NCI-H128 (cell line): ENCODE measurements at regions not wholly inside any gene's neighbourhood (a gene's known extent, or its start where the extent isn't known, plus 50 kb on each side); places are given as distances from the start of the nearest gene placed in this dataset.
A peak's percentile ranks its signal among the peaks of the same experiment; 100 is the strongest.
"Not testable (repeated sequence)": the region's sequence is repeated elsewhere in the genome, so short reads cannot be mapped to it uniquely, and the experiment has no call there.

Source experiments
- DNase-seq: peaks from one replicate; lab custom pipeline; 2025; ENCODE audit not compliant: unreplicated experiment; lab: John Stamatoyannopoulos, UW

DNA sequence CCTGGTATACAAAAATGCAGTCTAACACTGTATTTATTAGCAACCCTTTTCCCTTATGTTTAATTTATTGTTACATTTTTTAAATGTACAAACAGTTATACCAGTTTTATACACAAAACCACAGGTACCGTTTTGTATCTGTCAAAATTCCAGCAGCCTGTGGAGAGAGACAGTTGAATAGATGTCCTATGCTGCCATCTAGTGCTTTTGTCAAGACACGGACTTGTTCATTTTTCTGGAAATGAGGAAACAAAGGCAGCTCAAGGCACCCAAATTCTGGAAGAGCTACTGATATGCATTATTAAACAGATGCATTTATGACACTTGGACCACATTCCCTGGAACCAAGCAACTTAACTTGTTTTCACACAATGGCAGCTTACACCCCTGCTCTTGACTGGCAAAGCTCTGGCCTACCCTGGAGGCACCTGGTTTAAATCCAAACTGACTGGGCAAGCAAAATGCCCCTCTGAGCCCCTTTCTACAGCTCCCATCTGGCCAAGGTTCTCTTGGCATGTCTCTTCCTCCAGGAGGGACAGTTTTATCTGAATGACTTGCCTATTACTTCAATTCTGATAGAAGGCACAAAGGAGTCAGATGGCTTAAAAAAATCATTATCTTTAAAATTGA is 286.9 kb upstream of the PRKD1 start:
- peak; percentile 49 for DNase-seq

- no peak for DNase-seq
Measured at GRCh38 chr14:30218907-30219306, 291.3 kb upstream of the PRKD1 start.

DNA sequence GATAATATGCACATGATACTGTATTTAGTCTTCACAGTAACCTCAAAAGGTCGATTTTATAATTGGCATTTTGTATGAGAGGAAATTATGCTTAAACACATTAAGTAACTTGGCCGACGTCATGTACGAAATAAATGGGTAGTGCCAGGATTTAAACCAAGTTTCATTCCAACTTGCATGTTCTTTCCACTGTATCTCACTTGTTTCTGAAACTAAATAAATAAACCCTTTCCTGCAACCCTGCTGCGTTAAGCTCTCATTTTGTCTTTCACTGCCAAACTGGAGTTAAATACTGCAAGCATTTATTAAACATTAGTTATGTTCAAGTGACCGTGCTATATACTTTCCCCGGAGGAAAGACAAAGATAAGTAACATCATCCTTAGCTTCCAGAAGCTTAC is 293.9 kb upstream of the PRKD1 start:
- no peak for DNase-seq

DNA sequence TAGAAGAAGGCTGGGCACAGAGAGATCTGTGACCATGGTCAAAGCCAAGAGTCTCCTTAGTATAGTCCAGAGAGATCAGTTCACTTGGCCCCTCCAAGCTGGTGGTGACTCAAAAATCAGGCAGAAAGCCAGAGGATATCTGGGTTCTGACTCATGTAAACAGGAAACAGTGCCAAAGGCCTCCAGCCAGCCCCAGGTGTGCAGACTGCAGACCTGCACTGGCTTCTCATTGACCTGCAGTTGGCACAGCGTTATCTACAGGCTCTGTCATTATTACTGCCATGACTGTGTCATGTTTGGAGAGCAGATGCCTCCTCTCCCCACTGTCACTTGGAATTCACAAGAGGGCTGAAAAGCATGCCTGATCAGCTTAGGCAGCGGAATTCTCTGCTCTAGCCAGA is 295.7 kb upstream of the PRKD1 start:
- DNase-seq, result no peak

- no peak for DNase-seq
Measured at GRCh38 chr14:30223966-30224365, 296.3 kb upstream of the PRKD1 start.

DNA sequence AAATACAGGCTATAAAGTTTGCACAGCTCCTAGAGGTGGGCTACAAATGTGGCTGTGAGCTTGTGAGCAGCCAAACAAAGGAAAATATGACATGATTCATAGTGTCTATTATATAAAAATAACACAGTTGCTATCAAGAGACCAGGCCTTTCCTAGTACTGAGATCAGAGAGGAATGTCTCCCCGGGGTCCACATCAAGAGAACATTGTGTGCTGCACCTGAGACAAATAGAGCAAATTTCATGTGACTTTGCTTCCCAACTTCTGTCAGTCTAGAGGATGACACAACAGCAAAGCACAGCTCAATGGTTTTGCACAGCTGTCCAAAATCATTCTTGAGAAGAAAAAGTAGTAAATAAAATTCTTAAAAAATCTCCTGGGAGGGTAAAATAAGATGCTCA is 297.5 kb upstream of the PRKD1 start:
- DNase-seq, result no peak

GRCh38 chr14:30227436-30227835 is 299.8 kb upstream of the PRKD1 start:
- no peak for DNase-seq

DNA sequence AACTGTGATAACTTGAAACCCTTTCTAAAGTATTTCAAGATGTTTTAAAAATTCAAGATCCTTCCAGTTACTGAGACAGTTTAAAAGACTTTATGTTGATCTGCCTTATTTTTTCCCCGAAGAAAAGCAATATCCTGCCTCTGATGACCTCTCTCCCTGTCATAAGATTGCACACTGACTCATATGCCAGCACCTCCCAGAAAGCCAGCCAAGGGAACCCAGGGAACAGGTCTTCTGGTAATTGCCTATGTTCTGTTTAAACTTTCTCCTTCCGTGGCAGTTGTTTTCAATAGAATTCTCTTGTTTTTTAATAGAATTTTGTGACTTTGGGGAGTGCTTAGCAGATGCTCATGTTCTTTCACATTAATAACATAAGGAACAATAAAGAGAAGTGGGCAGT is 300.2 kb upstream of the PRKD1 start:
- DNase-seq, result no peak

- no peak for DNase-seq
Measured at GRCh38 chr14:30230719-30231118, 303.1 kb upstream of the PRKD1 start.

GRCh38 chr14:30234966-30235365 is 307.3 kb upstream of the PRKD1 start:
- DNase-seq, result no peak

DNA sequence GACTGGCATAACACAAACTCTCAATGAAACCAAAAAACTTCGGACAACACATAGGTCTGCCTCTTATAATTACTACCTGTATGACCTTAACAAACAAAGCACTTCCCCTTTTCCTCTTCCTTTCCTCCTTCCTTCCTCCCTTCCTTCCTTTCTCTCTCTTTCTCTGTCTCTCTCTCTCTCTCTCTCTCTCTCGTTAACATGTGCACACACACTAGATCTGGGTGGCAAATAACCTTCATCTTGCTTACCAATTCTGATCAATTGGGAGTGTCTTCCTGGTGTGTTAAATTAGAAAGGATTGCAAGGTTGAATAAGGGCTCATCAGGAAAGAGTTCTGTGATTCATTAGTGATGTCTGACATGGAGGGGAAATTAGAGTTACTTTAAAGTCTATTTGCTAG is 307.8 kb upstream of the PRKD1 start:
- no peak for DNase-seq

DNA sequence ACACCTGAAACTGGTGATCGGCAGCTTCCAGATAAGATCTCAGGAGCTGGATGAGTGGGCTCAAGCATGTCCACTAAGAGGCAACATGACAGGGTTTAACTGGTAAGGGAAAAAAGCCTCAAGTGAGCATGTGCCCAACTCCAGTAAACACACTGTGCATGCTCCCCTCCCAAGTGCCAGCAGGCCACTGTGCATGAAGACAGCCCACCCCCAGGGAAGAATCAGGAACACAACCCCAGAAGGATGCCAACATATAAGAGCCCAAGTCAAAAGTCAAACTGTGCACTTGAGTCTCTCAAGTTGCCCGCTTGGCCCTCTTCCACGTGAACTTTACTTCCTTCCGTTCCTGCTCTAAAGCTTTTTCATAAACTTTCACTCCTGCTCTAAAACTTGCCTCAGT is 311.3 kb upstream of the PRKD1 start:
- no peak for DNase-seq

- DNase-seq, result no peak
Measured at GRCh38 chr14:30240018-30240417, 312.4 kb upstream of the PRKD1 start.

DNA sequence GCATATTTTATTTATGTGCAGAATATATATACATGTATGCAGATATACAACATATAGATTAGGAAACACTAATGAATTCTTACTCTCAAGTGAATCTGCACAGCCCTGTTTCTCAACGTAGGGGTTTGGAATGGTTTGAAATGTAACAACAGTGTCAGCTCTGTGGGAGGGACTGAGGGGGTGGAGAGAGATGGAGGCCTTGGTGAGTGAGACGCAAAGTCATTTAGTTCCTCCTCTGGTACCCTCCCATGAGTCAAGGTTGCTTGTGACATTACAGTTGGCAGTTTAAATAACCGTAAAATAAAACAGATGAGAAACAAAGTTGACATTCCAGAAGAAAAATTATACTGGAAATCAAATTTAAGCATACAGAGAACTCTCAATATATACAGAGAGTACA is 313.0 kb upstream of the PRKD1 start:
- DNase-seq, result no peak

GRCh38 chr14:30242744-30243143 is 315.1 kb upstream of the PRKD1 start:
- DNase-seq, result no peak

GRCh38 chr14:30243207-30243606 is 315.6 kb upstream of the PRKD1 start:
- no peak for DNase-seq

GRCh38 chr14:30243805-30244204 is 315.2 kb upstream of the G2E3 start:
- DNase-seq, result no peak

- not testable (repeated sequence) for DNase-seq
Measured at GRCh38 chr14:30244348-30244747, 314.6 kb upstream of the G2E3 start.

DNA sequence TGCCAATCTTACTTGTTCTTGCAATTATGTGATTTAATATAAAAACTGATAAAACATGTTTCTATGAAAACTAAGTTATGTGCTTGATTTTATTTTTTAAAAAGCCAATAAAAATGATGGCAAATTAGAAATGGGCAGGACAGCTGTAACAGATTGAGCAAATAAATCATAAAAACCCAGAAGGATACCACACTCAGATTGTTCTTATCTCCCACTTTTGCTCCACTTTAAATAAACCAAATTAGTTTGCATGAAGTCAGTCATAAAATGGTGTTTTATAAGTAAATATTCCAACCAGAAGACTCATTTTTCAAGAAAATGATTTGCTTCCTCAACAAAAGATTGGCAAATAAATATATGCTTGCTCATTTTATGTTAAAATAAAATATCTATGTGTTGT is 307.9 kb upstream of the G2E3 start:
- no peak for DNase-seq

DNA sequence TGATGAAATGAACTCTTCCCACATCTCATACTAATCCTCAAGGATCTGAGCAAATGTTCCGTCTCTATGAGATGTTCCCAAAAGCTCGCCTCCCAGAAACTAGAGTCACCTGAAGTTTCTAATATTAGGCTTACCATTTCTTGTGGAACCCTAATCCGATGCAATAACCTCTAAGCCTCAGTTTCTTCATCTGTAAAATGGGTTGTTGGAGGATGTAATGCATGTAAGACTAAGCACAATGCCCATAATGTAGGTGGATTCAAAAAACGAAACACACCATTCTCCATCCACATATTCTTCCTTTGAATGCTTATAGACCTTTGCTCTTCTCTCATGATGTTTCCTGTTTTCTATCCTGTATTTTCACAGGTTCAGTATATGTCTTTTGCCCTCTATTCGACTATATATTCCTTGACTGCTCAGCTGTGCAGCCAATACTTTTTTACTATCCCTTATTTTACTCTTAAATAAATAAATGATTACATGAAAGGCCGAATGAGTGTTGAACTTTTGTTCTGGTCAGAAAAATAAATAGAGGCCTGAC is 307.3 kb upstream of the G2E3 start:
- no peak for DNase-seq

DNA sequence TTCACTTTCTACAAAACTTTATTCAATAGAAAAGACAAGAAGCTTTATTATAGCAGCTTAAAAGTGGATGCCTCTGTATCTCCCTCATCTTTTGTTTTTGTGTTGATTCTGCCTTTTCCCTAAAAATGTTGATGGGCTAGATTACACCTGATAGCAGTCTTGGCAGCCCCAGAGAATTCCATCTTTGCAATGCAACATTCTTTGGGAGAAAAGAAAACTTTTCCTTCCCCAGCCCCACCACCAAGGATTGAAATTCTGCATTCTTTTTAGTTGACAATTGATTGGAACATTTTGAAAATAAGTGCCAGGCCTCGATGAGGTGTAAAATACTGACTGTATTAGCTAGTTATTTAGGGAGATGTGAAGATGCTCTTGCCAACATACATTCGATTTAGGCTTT is 306.8 kb upstream of the G2E3 start:
- no peak for DNase-seq

- no peak for DNase-seq
Measured at GRCh38 chr14:30252783-30253674, 305.9 kb upstream of the G2E3 start.
